PC-9 (cell line): ENCODE measurements at regions not wholly inside any gene's neighbourhood (a gene's known extent, or its start where the extent isn't known, plus 50 kb on each side); places are given as distances from the start of the nearest gene placed in this dataset.

Experiments
- BruUV-seq: library from RNA; stranded (reverse); fragments of 400-500 nt; replicated peaks from 2 replicates; lab custom pipeline; 2021; lab: Mats Ljungman, UMichigan
- CTCF ChIA-PET: fragments of 300-600 bp; sonication (Branson Sonifier 250); formaldehyde crosslinking; loops from one replicate; lab custom pipeline; 2022; ENCODE audit warnings: antibody characterized with exemption; lab: Charles Lee
- POLR2A ChIA-PET: fragments of 300-600 bp; sonication (Branson Sonifier 250); formaldehyde crosslinking; loops from one replicate; lab custom pipeline; 2022; ENCODE audit warnings: antibody characterized with exemption; ENCODE audit not compliant: unreplicated experiment; lab: Charles Lee
- DNase-seq, 2 experiments: peaks; one replicate each; pipeline versions ENCODE4 v3.0.0 to v3.0.0-alpha.2; 2015 to 2022; ENCODE audit warnings: mixed read lengths in 1 of 2
- H2AFZ ChIP-seq: fragments of 200-600 bp; sonication (generic); 2 replicates; pipeline ENCODE4 v1.8.1; 2017; ENCODE audit warnings: antibody characterized with exemption
- H3F3A ChIP-seq: fragments of 200-600 bp; sonication (generic); 2 replicates; pipeline ENCODE4 v1.8.1; 2017; ENCODE audit warnings: antibody characterized with exemption, mild to moderate bottlenecking, low read depth; ENCODE audit not compliant: insufficient read depth
- H3K27ac ChIP-seq: fragments of 200-600 bp; sonication (generic); 2 replicates; pipeline ENCODE4 v1.6.1; 2016; ENCODE audit warnings: mixed run types
- H3K27me3 ChIP-seq: fragments of 200-600 bp; sonication (generic); 2 replicates; pipeline ENCODE4 v1.6.1; 2016; ENCODE audit warnings: low read depth, mixed run types; ENCODE audit not compliant: insufficient read depth
- H3K36me3 ChIP-seq: fragments of 200-600 bp; sonication (generic); 2 replicates; pipeline ENCODE4 v1.6.1; 2016; ENCODE audit warnings: low read depth, mixed run types
- H3K4me1 ChIP-seq: fragments of 200-600 bp; sonication (generic); replicated peaks from 2 replicates; pipeline ENCODE4 v1.6.1; 2016; ENCODE audit warnings: mixed run types; ENCODE audit not compliant: insufficient read depth
- H3K4me2 ChIP-seq: fragments of 200-600 bp; sonication (generic); 2 replicates; pipeline ENCODE4 v1.6.1; 2017; ENCODE audit warnings: mixed run types
- H3K4me3 ChIP-seq: fragments of 200-600 bp; sonication (generic); 2 replicates; pipeline ENCODE4 v1.6.1; 2016; ENCODE audit warnings: mixed run types
- H3K79me2 ChIP-seq: fragments of 200-600 bp; sonication (generic); 2 replicates; pipeline ENCODE4 v1.6.1; 2017; ENCODE audit warnings: low read depth, mixed run types
- H3K9me2 ChIP-seq: fragments of 200-600 bp; sonication (generic); 2 replicates; pipeline ENCODE4 v1.8.1; 2017; ENCODE audit warnings: mild to moderate bottlenecking; ENCODE audit not compliant: insufficient read depth
- H3K9me3 ChIP-seq: fragments of 200-600 bp; sonication (generic); 2 replicates; pipeline ENCODE4 v1.8.1; 2016; ENCODE audit warnings: low read depth; ENCODE audit not compliant: insufficient read depth
- H4K20me1 ChIP-seq: fragments of 200-600 bp; sonication (generic); 2 replicates; pipeline ENCODE4 v1.8.1; 2017; ENCODE audit not compliant: insufficient read depth
- CTCF ChIP-seq: fragments of 200-600 bp; sonication (generic); conservative IDR thresholded peaks from 2 replicates; pipeline ENCODE4 v1.6.1; 2017; ENCODE audit warnings: mixed run types, antibody characterized with exemption, mild to moderate bottlenecking, moderate library complexity
- EZH2 ChIP-seq: fragments of 200-600 bp; sonication (generic); IDR thresholded peaks from 2 replicates; pipeline ENCODE4 v1.8.0; 2017; ENCODE audit warnings: antibody characterized with exemption, low read depth
- intact Hi-C: fragments of 100-400 bp; cut with micrococcal nuclease; formaldehyde crosslinking; loops from one replicate; pipeline ENCODE4 v1.10.0; 2022; ENCODE audit not compliant: unreplicated experiment

- BruUV-seq: no TSS peak
- Histone ChIP-seq H2AFZ (no peak overlapping the region), H3K27me3 (no peaks in the 10 kb centered on the region), H3F3A (no peaks in the 10 kb centered on the region), H3K9me3 (no peaks in the 10 kb centered on the region), H3K4me2 (no peak overlapping the region), H3K27ac (no peak overlapping the region), H3K4me1 (no peaks in the 10 kb centered on the region), H3K4me3 (no peak overlapping the region), H3K36me3 (no peaks in the 10 kb centered on the region), H3K9me2 (no peaks in the 10 kb centered on the region), H3K79me2 (no peaks in the 10 kb centered on the region), H4K20me1 (no peaks in the 10 kb centered on the region)
- CTCF ChIA-PET: no interaction called here
- no peak for DNase-seq
- TF ChIP-seq EZH2 (no peak), CTCF (no peak)
- POLR2A ChIA-PET: no interaction called here
- intact Hi-C loops: no loop called here
Measured at GRCh38 chr21:28250946-28251345, 741.7 kb downstream of the LTN1 start.

DNA sequence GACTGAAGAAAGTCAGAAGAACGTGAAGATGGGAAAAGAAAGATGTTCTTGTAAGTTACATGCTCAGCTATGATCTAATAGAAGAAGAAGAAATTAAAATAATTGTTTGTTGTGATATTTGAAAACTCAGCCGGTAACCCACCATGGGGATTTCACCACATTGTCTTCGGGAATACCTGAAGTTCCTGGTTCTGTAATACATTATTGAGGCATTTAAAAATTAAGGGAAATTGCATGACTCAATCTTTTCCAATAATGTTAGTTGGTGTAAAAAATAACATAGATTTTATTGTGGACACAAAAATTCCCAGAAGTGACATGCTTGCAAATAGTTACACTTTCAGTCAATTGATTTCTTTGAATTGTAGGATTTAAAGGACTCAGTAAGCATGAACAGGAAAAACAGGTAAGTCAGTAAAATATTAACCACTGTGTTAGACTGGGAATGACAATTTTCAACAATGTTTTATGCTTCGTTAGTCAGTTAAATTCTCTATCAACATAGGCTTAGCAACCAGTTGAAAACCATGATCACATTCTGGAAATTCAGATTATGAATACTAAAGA is 745.1 kb downstream of the LTN1 start:
- BruUV-seq: no TSS peak
- H3K9me3 ChIP-seq: no peaks in the 10 kb centered on the region
- H3K27ac ChIP-seq: no peak overlapping the region
- H3K36me3 ChIP-seq: no peaks in the 10 kb centered on the region
- no peaks in the 10 kb centered on the region for H3K79me2 ChIP-seq
- no peak overlapping the region for H3K4me2 ChIP-seq
- H3K4me3 ChIP-seq: no peak overlapping the region
- intact Hi-C loops: no loop called here
- DNase-seq: no peak
- no peaks in the 10 kb centered on the region for H3K27me3 ChIP-seq
- CTCF ChIA-PET: no interaction called here
- no peak overlapping the region for H2AFZ ChIP-seq
- POLR2A ChIA-PET: no interaction called here
- no peaks in the 10 kb centered on the region for H3F3A ChIP-seq
- TF ChIP-seq EZH2: no peak
- TF ChIP-seq CTCF: no peak
- H4K20me1 ChIP-seq: no peaks in the 10 kb centered on the region
- no peaks in the 10 kb centered on the region for H3K4me1 ChIP-seq
- no peaks in the 10 kb centered on the region for H3K9me2 ChIP-seq

- no peak overlapping the region for H3K4me2 ChIP-seq
- intact Hi-C loops: no loop called here
- H3K9me2 ChIP-seq: no peaks in the 10 kb centered on the region
- DNase-seq: no peak
- no peaks in the 10 kb centered on the region for H3F3A ChIP-seq
- H3K4me3 ChIP-seq: no peak overlapping the region
- no peaks in the 10 kb centered on the region for H3K9me3 ChIP-seq
- TF ChIP-seq CTCF (no peak), EZH2 (no peak)
- no peaks in the 10 kb centered on the region for H3K79me2 ChIP-seq
- H2AFZ ChIP-seq: no peak overlapping the region
- POLR2A ChIA-PET: no interaction called here
- H3K27ac ChIP-seq: no peak overlapping the region
- no peaks in the 10 kb centered on the region for H3K36me3 ChIP-seq
- no TSS peak for BruUV-seq
- CTCF ChIA-PET: no interaction called here
- no peaks in the 10 kb centered on the region for H4K20me1 ChIP-seq
- no peaks in the 10 kb centered on the region for H3K27me3 ChIP-seq
- no peaks in the 10 kb centered on the region for H3K4me1 ChIP-seq
Measured at GRCh38 chr21:28240586-28240985, 752.1 kb downstream of the LTN1 start.
